HEK293 (cell line): ENCODE measurements at regions not wholly inside any gene's neighbourhood (a gene's known extent, or its start where the extent isn't known, plus 50 kb on each side); places are given as distances from the start of the nearest gene placed in this dataset.

Experiments
- CTCF ChIP-seq: fragments of 450-650 bp; formaldehyde crosslinking; IDR thresholded peaks from 2 replicates; pipeline ENCODE4 v1.5.1; 2016; ENCODE audit warnings: missing biosample characterization, missing genetic modification characterization
- ZNF18 ChIP-seq: fragments of 450-650 bp; formaldehyde crosslinking; IDR thresholded peaks from 2 replicates; pipeline ENCODE4 v1.5.1; 2016; ENCODE audit warnings: missing biosample characterization, missing genetic modification characterization
- ZNF274 ChIP-seq, 2 experiments: fragments of 200-500 bp in 1 of 2; fragments of 450-650 bp in 1 of 2; sonication (Bioruptor generic) in 1 of 2; formaldehyde crosslinking in 1 of 2; IDR thresholded peaks; 2 replicates each; pipeline versions ENCODE4 v1.5.1 to v1.6.1; 2014 to 2016; ENCODE audit warnings: borderline replicate concordance in 1 of 2, inconsistent platforms in 1 of 2, low read length in 1 of 2, missing biosample characterization in 1 of 2, missing genetic modification characterization in 1 of 2
- ZNF530 ChIP-seq: fragments of 450-650 bp; formaldehyde crosslinking; IDR thresholded peaks from 2 replicates; pipeline ENCODE4 v1.5.1; 2016; ENCODE audit warnings: low read depth, missing biosample characterization, missing genetic modification characterization
- TF ChIP-seq, protein P1 (sequence below): sonication (generic); formaldehyde crosslinking; IDR thresholded peaks from 2 replicates; pipeline ENCODE4 v1.8.1; 2022; ENCODE audit warnings: mild to moderate bottlenecking, moderate library complexity, missing genetic modification reagents

- TF ChIP-seq CTCF (tag by site-specific recombination) (no peak), ZNF274 (IDR thresholded peaks at IDR 0.05; ENCODE audit: low read length) (no peak), ZNF274 (tag by site-specific recombination; IDR thresholded peaks at IDR 0.05; ENCODE audit: borderline replicate concordance) (no peak), ZNF18 (tag by site-specific recombination) (no peak), ZNF530 (tag by site-specific recombination) (no peak)
- TF ChIP-seq, protein P1, sequence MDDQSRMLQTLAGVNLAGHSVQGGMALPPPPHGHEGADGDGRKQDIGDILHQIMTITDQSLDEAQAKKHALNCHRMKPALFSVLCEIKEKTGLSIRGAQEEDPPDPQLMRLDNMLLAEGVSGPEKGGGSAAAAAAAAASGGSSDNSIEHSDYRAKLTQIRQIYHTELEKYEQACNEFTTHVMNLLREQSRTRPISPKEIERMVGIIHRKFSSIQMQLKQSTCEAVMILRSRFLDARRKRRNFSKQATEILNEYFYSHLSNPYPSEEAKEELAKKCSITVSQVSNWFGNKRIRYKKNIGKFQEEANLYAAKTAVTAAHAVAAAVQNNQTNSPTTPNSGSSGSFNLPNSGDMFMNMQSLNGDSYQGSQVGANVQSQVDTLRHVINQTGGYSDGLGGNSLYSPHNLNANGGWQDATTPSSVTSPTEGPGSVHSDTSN (CRISPR knock-in tag), result no peak
Measured at GRCh38 chr18:64258111-64258650, 109.3 kb upstream of the LINC00305 start.
